Hepatocyte (in vitro differentiated cells): ENCODE measurements at regions not wholly inside any gene's neighbourhood (a gene's known extent, or its start where the extent isn't known, plus 50 kb on each side); places are given as distances from the start of the nearest gene placed in this dataset.

Experiments used
- EZH2 ChIP-seq: fragments of 200-600 bp; sonication (generic); IDR thresholded peaks from 2 replicates; pipeline ENCODE4 v1.6.1; 2016; ENCODE audit warnings: antibody characterized with exemption, mild to moderate bottlenecking, borderline replicate concordance
- EZH2phosphoT487 ChIP-seq: fragments of 200-600 bp; sonication (generic); IDR thresholded peaks from one replicate; pipeline ENCODE4 v1.6.1; 2018; ENCODE audit warnings: antibody characterized with exemption, mild to moderate bottlenecking, low read depth, moderate library complexity; ENCODE audit not compliant: unreplicated experiment, severe bottlenecking
- TF ChIP-seq, protein P1 (sequence below): fragments of 200-600 bp; sonication (generic); IDR thresholded peaks from 2 replicates; pipeline ENCODE4 v1.5.1; 2016; ENCODE audit warnings: antibody characterized with exemption, mild to moderate bottlenecking; ENCODE audit not compliant: poor library complexity

DNA sequence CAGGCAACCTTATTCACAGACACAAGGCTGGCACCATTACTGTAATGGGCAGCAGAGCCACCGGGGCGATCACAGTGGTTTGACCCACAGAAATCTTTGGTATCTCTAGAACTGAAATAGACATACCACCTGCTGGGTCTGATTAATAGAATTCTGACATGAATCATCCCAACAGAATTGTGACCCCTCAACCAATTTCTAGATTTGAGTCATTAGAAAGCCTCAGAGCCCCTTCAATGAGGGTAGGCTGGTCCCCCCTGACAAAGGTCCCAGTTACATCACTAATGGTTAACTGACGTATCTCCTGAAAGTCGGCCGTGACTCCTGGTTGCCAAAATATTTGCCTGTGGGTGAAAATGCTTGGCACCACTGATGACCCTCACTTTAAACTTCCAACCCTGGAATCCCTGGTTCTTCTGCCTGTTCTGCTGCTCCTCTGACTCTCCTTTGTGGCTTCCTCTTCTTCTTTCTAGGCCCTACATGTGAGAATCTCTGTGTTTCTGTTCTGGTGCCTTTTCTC is 124.9 kb upstream of the ARID1B start:
- TF ChIP-seq, protein P1, sequence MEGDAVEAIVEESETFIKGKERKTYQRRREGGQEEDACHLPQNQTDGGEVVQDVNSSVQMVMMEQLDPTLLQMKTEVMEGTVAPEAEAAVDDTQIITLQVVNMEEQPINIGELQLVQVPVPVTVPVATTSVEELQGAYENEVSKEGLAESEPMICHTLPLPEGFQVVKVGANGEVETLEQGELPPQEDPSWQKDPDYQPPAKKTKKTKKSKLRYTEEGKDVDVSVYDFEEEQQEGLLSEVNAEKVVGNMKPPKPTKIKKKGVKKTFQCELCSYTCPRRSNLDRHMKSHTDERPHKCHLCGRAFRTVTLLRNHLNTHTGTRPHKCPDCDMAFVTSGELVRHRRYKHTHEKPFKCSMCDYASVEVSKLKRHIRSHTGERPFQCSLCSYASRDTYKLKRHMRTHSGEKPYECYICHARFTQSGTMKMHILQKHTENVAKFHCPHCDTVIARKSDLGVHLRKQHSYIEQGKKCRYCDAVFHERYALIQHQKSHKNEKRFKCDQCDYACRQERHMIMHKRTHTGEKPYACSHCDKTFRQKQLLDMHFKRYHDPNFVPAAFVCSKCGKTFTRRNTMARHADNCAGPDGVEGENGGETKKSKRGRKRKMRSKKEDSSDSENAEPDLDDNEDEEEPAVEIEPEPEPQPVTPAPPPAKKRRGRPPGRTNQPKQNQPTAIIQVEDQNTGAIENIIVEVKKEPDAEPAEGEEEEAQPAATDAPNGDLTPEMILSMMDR = no peak
- TF ChIP-seq EZH2phosphoT487 (no peak), EZH2 (no peak)
